Kidney capillary endothelial cell (primary cell): ENCODE measurements at regions not wholly inside any gene's neighbourhood (a gene's known extent, or its start where the extent isn't known, plus 50 kb on each side); places are given as distances from the start of the nearest gene placed in this dataset.
"Not testable (repeated sequence)": the region's sequence is repeated elsewhere in the genome, so short reads cannot be mapped to it uniquely, and the experiment has no call there.

Experiments
- DNase-seq: peaks from one replicate; pipeline ENCODE4 v3.0.0-alpha.2; 2018; ENCODE audit warnings: low spot score

- no peak for DNase-seq
Observed at GRCh38 chr2:194686569-194686968, 970.5 kb upstream of the SLC39A10 start.

- DNase-seq: no peak
Observed at GRCh38 chr2:194674043-194674442, 983.0 kb upstream of the SLC39A10 start.

GRCh38 chr2:194672994-194673393 is 984.0 kb upstream of the SLC39A10 start:
- DNase-seq: no peak

GRCh38 chr2:194661431-194661830 is 995.6 kb upstream of the SLC39A10 start:
- no peak for DNase-seq

- not testable (repeated sequence) for DNase-seq
Observed at GRCh38 chr2:194639057-194639456, 1018.0 kb upstream of the SLC39A10 start.

- no peak for DNase-seq
Observed at GRCh38 chr2:194621945-194622344, 1035.1 kb upstream of the SLC39A10 start.

- no peak for DNase-seq
Observed at GRCh38 chr2:194619366-194619765, 1037.7 kb upstream of the SLC39A10 start.

GRCh38 chr2:194618432-194618831 is 1038.6 kb upstream of the SLC39A10 start:
- no peak for DNase-seq

- DNase-seq: no peak
Observed at GRCh38 chr2:194616334-194616733, 1040.7 kb upstream of the SLC39A10 start.

GRCh38 chr2:194610297-194610696 is 1046.7 kb upstream of the SLC39A10 start:
- no peak for DNase-seq

- no peak for DNase-seq
Observed at GRCh38 chr2:194603429-194603828, 1053.6 kb upstream of the SLC39A10 start.

- no peak for DNase-seq
Observed at GRCh38 chr2:194602750-194603149, 1054.3 kb upstream of the SLC39A10 start.

GRCh38 chr2:194591192-194591591 is 1065.8 kb upstream of the SLC39A10 start:
- DNase-seq: no peak

- DNase-seq: no peak
Observed at GRCh38 chr2:194587739-194588270, 1069.2 kb upstream of the SLC39A10 start.

GRCh38 chr2:194567661-194568017 is 1089.4 kb upstream of the SLC39A10 start:
- DNase-seq: no peak

- DNase-seq: no peak
Observed at GRCh38 chr2:194566907-194567660, 1089.9 kb upstream of the SLC39A10 start.

GRCh38 chr2:194564422-194564821 is 1092.6 kb upstream of the SLC39A10 start:
- no peak for DNase-seq

- no peak for DNase-seq
Observed at GRCh38 chr2:194562329-194562728, 1094.7 kb upstream of the SLC39A10 start.

GRCh38 chr2:194559964-194560363 is 1097.1 kb upstream of the SLC39A10 start:
- no peak for DNase-seq

GRCh38 chr2:194559523-194559922 is 1097.5 kb upstream of the SLC39A10 start:
- no peak for DNase-seq

- DNase-seq: no peak
Observed at GRCh38 chr2:194557993-194558392, 1099.0 kb upstream of the SLC39A10 start.

GRCh38 chr2:194556629-194557028 is 1100.4 kb upstream of the SLC39A10 start:
- DNase-seq: no peak

- no peak for DNase-seq
Observed at GRCh38 chr2:194553980-194554379, 1103.0 kb upstream of the SLC39A10 start.

- no peak for DNase-seq
Observed at GRCh38 chr2:194550702-194551101, 1106.3 kb upstream of the SLC39A10 start.
